Endodermal cell (in vitro differentiated cells): ENCODE measurements at regions not wholly inside any gene's neighbourhood (a gene's known extent, or its start where the extent isn't known, plus 50 kb on each side); places are given as distances from the start of the nearest gene placed in this dataset.

Source experiments
- DNase-seq: peaks from one replicate; pipeline ENCODE4 v3.0.0-alpha.2; 2017
- H3K27ac ChIP-seq: 2 replicates; pipeline ENCODE4 v1.5.1; 2013; ENCODE audit warnings: mild to moderate bottlenecking, low read depth, low read length, moderate library complexity
- H3K27me3 ChIP-seq: 2 replicates; pipeline ENCODE4 v1.6.1; 2013; ENCODE audit warnings: mild to moderate bottlenecking, low read length, moderate library complexity; ENCODE audit not compliant: insufficient read depth, control insufficient read depth, poor library complexity, severe bottlenecking
- H3K36me3 ChIP-seq: 2 replicates; pipeline ENCODE4 v1.7.0; 2013; ENCODE audit warnings: mild to moderate bottlenecking, low read length, moderate library complexity; ENCODE audit not compliant: control insufficient read depth, insufficient read depth
- H3K4me1 ChIP-seq: one replicate; pipeline ENCODE4 v1.7.0; 2013; ENCODE audit warnings: low read length; ENCODE audit not compliant: control insufficient read depth, insufficient read depth
- H3K4me3 ChIP-seq: 2 replicates; pipeline ENCODE4 v1.5.1; 2013; ENCODE audit warnings: mild to moderate bottlenecking, low read length, moderate library complexity
- H3K9ac ChIP-seq: 2 replicates; pipeline ENCODE4 v1.6.1; 2013; ENCODE audit warnings: mild to moderate bottlenecking, low read length, moderate library complexity; ENCODE audit not compliant: poor library complexity, severe bottlenecking; ENCODE audit errors: extremely low read depth
- H3K9me3 ChIP-seq: 2 replicates; pipeline ENCODE4 v1.6.1; 2013; ENCODE audit warnings: mild to moderate bottlenecking, low read length, moderate library complexity; ENCODE audit not compliant: control insufficient read depth
- H3K27ac Mint-ChIP-seq: 2 replicates; pipeline ENCODE4 v1.8.0; 2020; ENCODE audit warnings: mixed read lengths
- H3K27me3 Mint-ChIP-seq: 2 replicates; pipeline ENCODE4 v1.8.0; 2021; ENCODE audit warnings: mild to moderate bottlenecking, mixed read lengths; ENCODE audit not compliant: insufficient read depth
- H3K36me3 Mint-ChIP-seq: 2 replicates; pipeline ENCODE4 v1.8.0; 2020; ENCODE audit warnings: low read depth, mixed read lengths
- H3K4me1 Mint-ChIP-seq: 2 replicates; pipeline ENCODE4 v1.8.0; 2020; ENCODE audit warnings: mixed read lengths
- H3K4me3 Mint-ChIP-seq: 2 replicates; pipeline ENCODE4 v1.8.0; 2020; ENCODE audit warnings: mild to moderate bottlenecking, moderate library complexity, mixed read lengths
- H3K9me3 Mint-ChIP-seq: 2 replicates; pipeline ENCODE4 v1.8.0; 2020; ENCODE audit warnings: mild to moderate bottlenecking, mixed read lengths
- CTCF ChIP-seq: fragments of 200-600 bp; sonication (generic); conservative IDR thresholded peaks from 2 replicates; pipeline ENCODE4 v1.5.0; 2021; ENCODE audit warnings: antibody characterized with exemption, mild to moderate bottlenecking
- WGBS, 2 experiments: methylation state at CpG; one replicate each; pipeline versions ENCODE4 v1.1.5 to v1.1.7; 2013; ENCODE audit warnings: missing lambda C conversion rate in 2 of 2, mixed read lengths in 1 of 2; ENCODE audit not compliant: insufficient coverage in 1 of 2, insufficient read length in 1 of 2; 5-methylcytosine and 5-hydroxymethylcytosine counted together

DNA sequence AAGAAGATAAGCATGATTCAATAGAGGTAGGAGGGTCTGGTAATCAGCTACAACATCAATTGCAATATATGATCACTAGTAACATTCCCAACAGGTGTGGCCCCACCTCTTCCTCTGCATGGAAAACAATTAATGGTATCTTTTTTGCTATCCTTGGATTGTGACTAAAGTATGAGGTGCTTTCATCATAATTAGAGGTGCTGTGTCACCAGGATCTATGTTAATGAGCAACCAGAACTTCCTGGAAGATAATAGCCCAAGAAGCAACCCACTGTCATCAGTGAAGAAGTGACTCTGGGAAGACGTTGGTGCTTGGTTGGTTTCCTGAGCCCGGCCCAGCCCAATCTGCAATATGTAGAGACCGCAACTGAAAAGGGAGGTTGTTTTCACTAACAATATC is 167.2 kb downstream of the SETD4 start:
- TF ChIP-seq CTCF: no peak
- no peaks in the 10 kb centered on the region for H3K36me3 ChIP-seq
- Mint-ChIP-seq H3K36me3 (no peaks in the 10 kb centered on the region), H3K4me1 (no peaks in the 10 kb centered on the region), H3K27me3 (no peaks in the 10 kb centered on the region), H3K9me3 (peaks cover 6% of the 10 kb centered on the region), H3K27ac (no peak overlapping the region), H3K4me3 (no peak overlapping the region)
- H3K4me3 ChIP-seq: no peak overlapping the region
- no peaks in the 10 kb centered on the region for H3K27me3 ChIP-seq
- H3K27ac ChIP-seq: no peak overlapping the region
- no peak overlapping the region for H3K9ac ChIP-seq
- no peaks in the 10 kb centered on the region for H3K9me3 ChIP-seq
- no peak for DNase-seq
- peaks cover 2% of the 10 kb centered on the region for H3K4me1 ChIP-seq
- WGBS, 2 experiments: 94 to 96% methylated on average over 3 of the region's 3 CpGs

- DNase-seq: no peak
- 95 to 99% methylated on average over 26 to 40 of the region's 40 CpGs for WGBS, 2 experiments
- Histone ChIP-seq H3K4me3 (no peak overlapping the region), H3K27ac (no peak overlapping the region), H3K9ac (no peak overlapping the region), H3K27me3 (no peaks in the 10 kb centered on the region), H3K4me1 (peaks cover 3% of the 10 kb centered on the region), H3K36me3 (no peaks in the 10 kb centered on the region), H3K9me3 (no peaks in the 10 kb centered on the region)
- peaks cover 4% of the 10 kb centered on the region for H3K27me3 Mint-ChIP-seq
- H3K4me3 Mint-ChIP-seq: no peak overlapping the region
- peaks cover 9% of the 10 kb centered on the region for H3K4me1 Mint-ChIP-seq
- H3K27ac Mint-ChIP-seq: no peak overlapping the region
- no peak for TF ChIP-seq CTCF
- H3K9me3 Mint-ChIP-seq: no peaks in the 10 kb centered on the region
- H3K36me3 Mint-ChIP-seq: no peaks in the 10 kb centered on the region
Measured at GRCh38 chr21:35886887-35887286, 173.4 kb downstream of the SETD4 start.

GRCh38 chr21:35885942-35886541 is 174.3 kb downstream of the SETD4 start:
- Histone ChIP-seq H3K9me3 (no peaks in the 10 kb centered on the region), H3K4me3 (no peak overlapping the region), H3K27me3 (no peaks in the 10 kb centered on the region), H3K9ac (no peak overlapping the region), H3K4me1 (peaks cover 3% of the 10 kb centered on the region), H3K27ac (no peak overlapping the region), H3K36me3 (no peaks in the 10 kb centered on the region)
- 90 to 91% methylated on average over 5 to 7 of the region's 7 CpGs for WGBS, 2 experiments
- H3K27me3 Mint-ChIP-seq: peaks cover 4% of the 10 kb centered on the region
- DNase-seq: no peak
- H3K9me3 Mint-ChIP-seq: no peaks in the 10 kb centered on the region
- H3K4me1 Mint-ChIP-seq: peaks cover 9% of the 10 kb centered on the region
- no peak overlapping the region for H3K27ac Mint-ChIP-seq
- peak; percentile 42 for TF ChIP-seq CTCF
- no peaks in the 10 kb centered on the region for H3K36me3 Mint-ChIP-seq
- H3K4me3 Mint-ChIP-seq: no peak overlapping the region
